ENCODE measurements at regions not wholly inside any gene's neighbourhood (a gene's known extent, or its start where the extent isn't known, plus 50 kb on each side); places are given as distances from the start of the nearest gene placed in this dataset.

GRCh38 chr9:633461-633860 is 208.0 kb upstream of the DMRT1 start:
- TF ChIP-seq EZH2phosphoT487 (IDR thresholded peaks at IDR 0.05; ENCODE audit: borderline replicate concordance) (no peak), CTCF (conservative IDR thresholded peaks at IDR 0.05; ENCODE audit: low read length) (no peak)
